ENCODE measurements at regions not wholly inside any gene's neighbourhood (a gene's known extent, or its start where the extent isn't known, plus 50 kb on each side); places are given as distances from the start of the nearest gene placed in this dataset.

DNA sequence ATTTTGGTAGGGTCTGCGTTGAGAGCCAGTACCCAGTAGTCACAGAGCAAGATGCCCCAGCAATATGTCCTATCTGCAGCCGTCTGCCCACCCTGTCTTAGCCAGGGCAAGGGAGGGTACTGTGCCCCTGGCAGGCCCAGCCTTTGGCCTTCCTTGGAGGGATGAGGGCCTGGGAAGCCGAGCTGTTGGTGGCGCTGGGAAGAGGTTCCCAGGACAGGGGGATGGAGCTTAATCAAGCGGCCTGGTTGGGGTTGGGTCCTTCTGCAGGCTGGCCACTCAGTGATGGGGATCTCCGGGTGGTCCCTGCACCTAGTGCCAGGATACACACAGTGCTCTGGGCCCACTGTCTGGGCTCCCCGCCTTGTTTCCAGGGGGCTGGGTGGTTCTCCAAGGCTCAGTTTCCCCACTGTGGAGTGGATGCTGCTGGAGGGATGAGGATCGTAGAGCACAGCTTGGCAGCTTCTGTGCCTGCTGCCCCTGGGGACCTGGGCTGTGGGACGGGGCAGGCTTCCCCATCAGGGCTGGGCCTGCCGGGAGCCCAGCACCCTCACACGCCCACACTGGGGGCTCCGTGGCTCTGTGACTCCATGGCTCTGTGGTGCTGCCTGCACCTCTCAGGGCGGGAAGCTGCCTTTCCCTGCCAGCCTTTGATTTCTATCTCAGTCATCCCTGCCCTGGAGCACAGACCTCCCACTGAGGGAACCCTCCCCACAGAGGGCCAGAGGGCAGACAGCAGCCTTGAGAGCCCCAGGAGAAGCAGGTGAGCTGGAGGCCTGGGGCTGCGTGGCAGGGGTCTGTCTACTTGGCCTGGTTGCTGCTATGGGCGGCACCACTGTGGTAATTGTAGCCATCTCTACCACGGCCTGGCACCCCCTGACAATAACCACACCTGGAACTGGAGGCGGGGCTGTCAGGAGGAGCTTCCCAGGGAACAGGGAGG lies 357.0 kb downstream of the TMEM121 start:
- TF ChIP-seq, protein P1, sequence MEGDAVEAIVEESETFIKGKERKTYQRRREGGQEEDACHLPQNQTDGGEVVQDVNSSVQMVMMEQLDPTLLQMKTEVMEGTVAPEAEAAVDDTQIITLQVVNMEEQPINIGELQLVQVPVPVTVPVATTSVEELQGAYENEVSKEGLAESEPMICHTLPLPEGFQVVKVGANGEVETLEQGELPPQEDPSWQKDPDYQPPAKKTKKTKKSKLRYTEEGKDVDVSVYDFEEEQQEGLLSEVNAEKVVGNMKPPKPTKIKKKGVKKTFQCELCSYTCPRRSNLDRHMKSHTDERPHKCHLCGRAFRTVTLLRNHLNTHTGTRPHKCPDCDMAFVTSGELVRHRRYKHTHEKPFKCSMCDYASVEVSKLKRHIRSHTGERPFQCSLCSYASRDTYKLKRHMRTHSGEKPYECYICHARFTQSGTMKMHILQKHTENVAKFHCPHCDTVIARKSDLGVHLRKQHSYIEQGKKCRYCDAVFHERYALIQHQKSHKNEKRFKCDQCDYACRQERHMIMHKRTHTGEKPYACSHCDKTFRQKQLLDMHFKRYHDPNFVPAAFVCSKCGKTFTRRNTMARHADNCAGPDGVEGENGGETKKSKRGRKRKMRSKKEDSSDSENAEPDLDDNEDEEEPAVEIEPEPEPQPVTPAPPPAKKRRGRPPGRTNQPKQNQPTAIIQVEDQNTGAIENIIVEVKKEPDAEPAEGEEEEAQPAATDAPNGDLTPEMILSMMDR (conservative IDR thresholded peaks at IDR 0.05 in 1 of 2, IDR thresholded peaks at IDR 0.05 in 1 of 2; ENCODE audit: low read depth in 1 of 2, low read length in 2 of 2) = no peak
- no peak for TF ChIP-seq EZH2 (IDR thresholded peaks at IDR 0.05; ENCODE audit: low read length, missing control alignments)
